Activated CD4-positive, alpha-beta T cell treated with anti-CD3 and anti-CD28 coated beads, Interleukin-2, amount 10 ng/mL, durations not matched to agents 7 days and 5 days (primary cell): ENCODE measurements at regions not wholly inside any gene's neighbourhood (a gene's known extent, or its start where the extent isn't known, plus 50 kb on each side); places are given as distances from the start of the nearest gene placed in this dataset.

Experiments used
- CTCF ChIA-PET: fragments of 350-600 bp; sonication (Branson Sonifier 250); formaldehyde crosslinking; loops from one replicate; lab custom pipeline; 2021; ENCODE audit warnings: antibody characterized with exemption; lab: Charles Lee
- POLR2A ChIA-PET: fragments of 350-600 bp; sonication (Branson Sonifier 250); formaldehyde crosslinking; loops from one replicate; lab custom pipeline; 2021; ENCODE audit warnings: antibody characterized with exemption; lab: Charles Lee
- DNase-seq: peaks from one replicate; pipeline ENCODE4 v3.0.0-alpha.2; 2020
- H3K27ac Mint-ChIP-seq: one replicate; pipeline ENCODE4 v1.8.0; 2021; ENCODE audit warnings: mild to moderate bottlenecking, moderate library complexity, mixed read lengths
- H3K27me3 Mint-ChIP-seq: one replicate; pipeline ENCODE4 v1.8.0; 2021; ENCODE audit warnings: mixed read lengths
- H3K36me3 Mint-ChIP-seq: one replicate; pipeline ENCODE4 v1.8.0; 2021; ENCODE audit warnings: low read depth, mixed read lengths
- H3K4me1 Mint-ChIP-seq: one replicate; pipeline ENCODE4 v1.8.0; 2021; ENCODE audit warnings: mixed read lengths
- H3K4me3 Mint-ChIP-seq: one replicate; pipeline ENCODE4 v1.8.0; 2021; ENCODE audit warnings: mild to moderate bottlenecking, moderate library complexity, mixed read lengths
- H3K9me3 Mint-ChIP-seq: one replicate; pipeline ENCODE4 v1.8.0; 2021; ENCODE audit warnings: mixed read lengths

GRCh38 chr13:85742355-85742754 lies 56.9 kb downstream of the SLITRK6 start:
- no peaks in the 10 kb centered on the region for H3K9me3 Mint-ChIP-seq
- no peak overlapping the region for H3K27ac Mint-ChIP-seq
- no peaks in the 10 kb centered on the region for H3K4me1 Mint-ChIP-seq
- DNase-seq = no peak
- H3K27me3 Mint-ChIP-seq = no peaks in the 10 kb centered on the region
- POLR2A ChIA-PET = no interaction called here
- H3K36me3 Mint-ChIP-seq = no peaks in the 10 kb centered on the region
- no peak overlapping the region for H3K4me3 Mint-ChIP-seq
- CTCF ChIA-PET = no interaction called here

GRCh38 chr13:85741017-85741416 lies 58.2 kb downstream of the SLITRK6 start:
- no peak for DNase-seq
- ChIA-PET CTCF (no interaction called here), POLR2A (no interaction called here)
- Mint-ChIP-seq H3K27me3 (no peaks in the 10 kb centered on the region), H3K27ac (no peak overlapping the region), H3K4me1 (no peaks in the 10 kb centered on the region), H3K9me3 (no peaks in the 10 kb centered on the region), H3K36me3 (no peaks in the 10 kb centered on the region), H3K4me3 (no peak overlapping the region)

DNA sequence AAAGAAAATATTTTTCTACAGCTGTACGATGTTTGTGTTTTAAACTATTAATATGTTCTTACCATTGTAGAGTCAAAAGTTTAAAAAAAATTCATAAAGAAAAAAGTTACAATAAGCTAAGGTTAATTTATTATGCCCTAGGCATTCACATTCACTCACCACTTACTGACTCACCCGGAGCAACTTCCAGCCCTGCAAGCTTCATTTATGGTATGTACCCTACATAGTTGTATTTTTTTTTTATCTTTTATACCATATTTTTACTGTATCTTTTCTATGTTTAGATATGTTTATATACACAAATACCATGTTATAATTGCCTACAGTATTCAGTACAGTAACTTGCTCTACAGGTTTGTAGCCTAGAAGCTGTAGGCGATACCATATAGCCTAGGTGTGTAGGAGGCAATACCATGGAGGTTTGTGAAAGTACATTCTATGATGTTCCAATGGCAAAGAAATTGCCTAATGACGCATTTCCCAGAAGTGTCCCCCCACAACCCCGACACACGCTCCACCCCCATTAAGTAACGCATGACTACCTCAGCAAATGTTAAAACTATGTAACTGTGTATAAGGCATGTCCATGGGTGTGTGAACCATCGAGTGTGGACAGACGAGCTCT lies 60.4 kb downstream of the SLITRK6 start:
- ChIA-PET POLR2A (interaction anchor here (0.6 kb wide), 1 partner anchor 395 kb away, joined by 7 read pairs; no protein-coding TSS in a partner anchor), CTCF (no interaction called here)
- no peak overlapping the region for H3K4me3 Mint-ChIP-seq
- H3K27me3 Mint-ChIP-seq = no peaks in the 10 kb centered on the region
- no peaks in the 10 kb centered on the region for H3K9me3 Mint-ChIP-seq
- H3K36me3 Mint-ChIP-seq = no peaks in the 10 kb centered on the region
- no peak overlapping the region for H3K27ac Mint-ChIP-seq
- no peak for DNase-seq
- H3K4me1 Mint-ChIP-seq = no peaks in the 10 kb centered on the region

DNA sequence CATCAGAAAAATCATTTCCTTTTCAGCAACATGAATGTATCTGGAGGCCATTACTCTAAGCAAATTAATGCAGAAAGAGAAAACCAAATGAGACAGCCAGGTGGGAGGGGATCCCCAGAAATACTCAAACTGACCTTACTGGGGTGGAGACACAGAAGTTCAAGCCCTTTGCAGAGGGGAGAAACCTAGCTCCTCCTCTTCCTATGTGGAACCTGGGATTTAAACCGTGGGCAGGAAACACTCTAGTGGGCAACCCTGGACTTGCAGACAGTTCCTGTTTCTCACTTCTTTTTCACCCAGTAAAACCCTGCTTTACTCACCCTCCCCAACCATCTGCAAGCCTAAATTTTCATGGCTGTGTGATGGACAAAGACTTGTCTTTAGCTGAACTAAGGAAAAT lies 61.3 kb downstream of the SLITRK6 start:
- Mint-ChIP-seq H3K9me3 (no peaks in the 10 kb centered on the region), H3K36me3 (no peaks in the 10 kb centered on the region), H3K4me1 (no peaks in the 10 kb centered on the region), H3K4me3 (no peak overlapping the region), H3K27me3 (no peaks in the 10 kb centered on the region), H3K27ac (no peak overlapping the region)
- DNase-seq = no peak
- ChIA-PET POLR2A (no interaction called here), CTCF (no interaction called here)

DNA sequence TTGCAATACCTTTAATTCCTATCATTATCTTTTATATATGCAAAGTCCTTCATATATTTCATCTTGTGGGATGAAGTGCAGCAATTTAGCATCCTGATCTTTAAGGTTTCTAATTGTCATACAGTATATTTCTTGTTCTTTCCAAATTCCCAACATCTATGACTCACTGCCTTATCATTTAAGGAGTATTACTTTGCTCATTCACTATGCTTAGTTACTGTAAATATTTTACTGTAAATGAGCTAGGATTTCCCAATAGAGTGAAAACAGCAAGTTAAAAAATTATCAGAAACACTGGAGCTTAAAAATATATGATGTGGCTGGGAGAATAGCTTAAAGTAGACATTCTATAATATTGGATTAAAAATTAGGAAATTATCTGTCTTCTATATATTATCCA lies 69.9 kb downstream of the SLITRK6 start:
- Mint-ChIP-seq H3K27ac (no peak overlapping the region), H3K4me1 (no peaks in the 10 kb centered on the region), H3K9me3 (no peaks in the 10 kb centered on the region), H3K4me3 (no peak overlapping the region), H3K27me3 (no peaks in the 10 kb centered on the region), H3K36me3 (no peaks in the 10 kb centered on the region)
- ChIA-PET POLR2A (no interaction called here), CTCF (no interaction called here)
- no peak for DNase-seq

DNA sequence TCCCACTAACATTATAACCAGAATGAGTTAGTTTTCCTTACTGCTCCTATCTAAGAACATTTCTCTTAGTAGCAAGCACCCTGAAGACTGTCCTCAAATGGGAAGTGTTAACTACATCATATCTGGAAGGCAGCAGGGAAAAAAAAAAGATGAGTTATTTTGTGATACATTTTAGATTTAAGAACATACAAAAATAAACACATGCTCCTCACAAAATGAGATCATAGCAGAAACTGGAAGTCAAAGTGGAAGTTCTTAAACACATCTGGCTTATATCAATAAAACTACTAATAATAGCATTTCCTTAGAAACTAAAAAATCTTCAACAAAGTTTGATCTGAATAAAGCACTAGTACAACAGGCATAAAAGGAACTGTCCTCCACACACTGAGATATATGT lies 70.4 kb downstream of the SLITRK6 start:
- H3K4me3 Mint-ChIP-seq = no peak overlapping the region
- no peaks in the 10 kb centered on the region for H3K27me3 Mint-ChIP-seq
- no peaks in the 10 kb centered on the region for H3K9me3 Mint-ChIP-seq
- POLR2A ChIA-PET = no interaction called here
- H3K4me1 Mint-ChIP-seq = no peaks in the 10 kb centered on the region
- no peaks in the 10 kb centered on the region for H3K36me3 Mint-ChIP-seq
- CTCF ChIA-PET = no interaction called here
- no peak for DNase-seq
- no peak overlapping the region for H3K27ac Mint-ChIP-seq

DNA sequence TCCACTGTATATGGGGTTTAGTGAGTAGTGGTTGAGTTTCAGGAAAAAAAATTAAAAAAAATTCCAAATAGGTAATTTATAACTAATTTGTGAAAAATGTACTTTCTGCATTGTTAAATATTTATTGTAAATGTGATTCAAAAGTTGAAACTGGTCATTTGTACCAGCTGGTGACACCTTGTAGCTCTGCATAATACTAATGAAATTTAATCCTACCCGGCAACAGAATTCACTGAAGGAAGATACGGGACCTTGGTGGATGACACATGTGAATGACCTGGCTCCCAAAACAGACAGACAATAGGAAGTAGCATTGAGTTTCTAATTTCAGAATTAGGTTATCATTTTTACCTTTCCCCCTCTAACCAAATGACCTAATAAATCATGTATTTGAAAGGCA lies 73.8 kb downstream of the SLITRK6 start:
- no peaks in the 10 kb centered on the region for H3K9me3 Mint-ChIP-seq
- ChIA-PET POLR2A (no interaction called here), CTCF (no interaction called here)
- no peak overlapping the region for H3K4me3 Mint-ChIP-seq
- H3K36me3 Mint-ChIP-seq = no peaks in the 10 kb centered on the region
- no peaks in the 10 kb centered on the region for H3K4me1 Mint-ChIP-seq
- DNase-seq = no peak
- no peaks in the 10 kb centered on the region for H3K27me3 Mint-ChIP-seq
- no peak overlapping the region for H3K27ac Mint-ChIP-seq

DNA sequence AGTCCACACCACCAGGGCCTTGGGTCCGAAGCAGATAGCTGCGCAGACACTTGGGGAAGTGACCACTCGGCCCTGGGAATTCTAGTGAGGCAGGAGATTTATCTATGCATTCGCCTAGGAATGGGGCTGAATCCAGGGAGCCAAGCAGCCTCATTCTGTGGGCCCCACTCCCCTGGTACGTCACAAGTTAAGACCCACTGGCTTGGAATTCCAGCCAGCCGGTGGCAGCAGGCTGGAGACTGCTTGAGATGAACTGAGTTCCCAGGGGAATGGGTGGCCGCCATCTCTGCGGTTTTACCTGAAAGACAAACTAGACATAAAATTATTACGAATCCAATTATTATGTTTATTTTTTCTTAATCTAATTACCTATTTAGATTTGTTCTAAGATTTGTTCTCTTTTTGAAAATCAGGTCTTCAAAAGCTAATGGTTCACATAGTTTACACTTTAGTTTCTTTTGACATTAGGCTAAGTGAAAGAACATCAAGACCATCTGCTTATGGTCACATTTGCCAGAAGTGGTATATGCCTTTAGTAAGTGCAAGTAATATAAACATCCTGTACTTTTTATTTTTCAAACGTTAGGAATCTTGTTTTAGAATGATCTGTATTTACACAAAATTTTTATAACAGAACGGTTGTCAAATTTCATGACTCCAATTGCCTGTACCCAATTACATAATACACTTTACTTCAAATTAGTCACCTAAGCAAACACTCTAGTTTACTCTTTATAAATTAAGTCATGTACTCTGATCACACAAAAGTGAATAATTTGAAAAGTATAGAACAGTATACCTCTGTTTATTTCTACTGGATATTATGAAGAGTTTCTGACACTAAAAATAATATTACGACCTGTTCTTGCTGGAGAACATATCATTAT lies 74.4 kb downstream of the SLITRK6 start:
- no peak overlapping the region for H3K4me3 Mint-ChIP-seq
- H3K36me3 Mint-ChIP-seq = no peaks in the 10 kb centered on the region
- H3K27me3 Mint-ChIP-seq = no peaks in the 10 kb centered on the region
- no peak overlapping the region for H3K27ac Mint-ChIP-seq
- no peaks in the 10 kb centered on the region for H3K4me1 Mint-ChIP-seq
- no peak for DNase-seq
- H3K9me3 Mint-ChIP-seq = no peaks in the 10 kb centered on the region
- POLR2A ChIA-PET = no interaction called here
- CTCF ChIA-PET = no interaction called here

DNA sequence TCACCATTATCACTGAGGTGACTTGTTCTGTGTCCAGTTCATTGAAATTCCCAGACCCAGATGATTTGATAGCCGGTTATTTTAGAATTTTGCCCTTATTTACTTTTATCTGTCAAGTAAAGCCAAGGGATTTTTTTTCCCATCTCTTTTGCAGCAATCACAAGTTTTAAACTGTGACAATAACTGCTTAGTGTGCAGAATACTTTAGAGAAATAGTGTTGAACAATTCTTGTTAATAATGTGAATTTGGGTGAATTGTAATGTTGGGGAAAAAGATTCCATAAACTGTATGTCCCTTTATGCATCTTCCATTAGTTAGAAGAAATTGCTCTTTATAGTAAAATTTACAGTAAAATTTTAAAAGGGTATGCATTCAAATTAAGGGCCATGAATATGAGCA lies 79.5 kb downstream of the SLITRK6 start:
- Mint-ChIP-seq H3K4me1 (no peaks in the 10 kb centered on the region), H3K4me3 (no peak overlapping the region), H3K36me3 (no peaks in the 10 kb centered on the region), H3K27ac (no peak overlapping the region), H3K27me3 (no peaks in the 10 kb centered on the region), H3K9me3 (no peaks in the 10 kb centered on the region)
- no peak for DNase-seq
- ChIA-PET POLR2A (no interaction called here), CTCF (no interaction called here)

DNA sequence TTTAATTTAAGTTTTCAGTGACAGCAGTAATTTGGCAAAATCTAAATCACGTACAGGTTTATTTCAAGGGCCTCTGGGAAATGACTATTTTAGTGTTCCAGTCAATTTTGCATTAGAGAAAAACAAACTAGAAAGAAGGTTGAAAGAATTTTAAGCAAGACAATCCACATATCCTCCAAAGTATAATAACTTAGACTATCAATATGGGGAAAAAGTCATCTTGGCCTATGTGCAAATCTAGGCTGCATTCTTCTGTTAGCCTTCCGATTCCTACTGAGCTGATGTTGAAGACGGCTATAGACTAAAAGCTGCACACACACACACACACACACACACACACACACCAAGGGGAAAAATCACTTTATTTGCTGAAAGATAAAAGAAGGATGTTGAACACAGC lies 81.3 kb downstream of the SLITRK6 start:
- H3K27ac Mint-ChIP-seq = no peak overlapping the region
- no peaks in the 10 kb centered on the region for H3K27me3 Mint-ChIP-seq
- no peaks in the 10 kb centered on the region for H3K9me3 Mint-ChIP-seq
- H3K36me3 Mint-ChIP-seq = no peaks in the 10 kb centered on the region
- ChIA-PET POLR2A (no interaction called here), CTCF (no interaction called here)
- H3K4me1 Mint-ChIP-seq = no peaks in the 10 kb centered on the region
- no peak for DNase-seq
- H3K4me3 Mint-ChIP-seq = no peak overlapping the region

GRCh38 chr13:85710545-85710944 lies 88.7 kb downstream of the SLITRK6 start:
- Mint-ChIP-seq H3K4me3 (no peak overlapping the region), H3K36me3 (no peaks in the 10 kb centered on the region), H3K27me3 (no peaks in the 10 kb centered on the region), H3K9me3 (no peaks in the 10 kb centered on the region), H3K4me1 (no peaks in the 10 kb centered on the region), H3K27ac (no peak overlapping the region)
- no peak for DNase-seq
- POLR2A ChIA-PET = no interaction called here
- CTCF ChIA-PET = no interaction called here

GRCh38 chr13:85709721-85710120 lies 89.5 kb downstream of the SLITRK6 start:
- H3K27me3 Mint-ChIP-seq = no peaks in the 10 kb centered on the region
- no peak overlapping the region for H3K27ac Mint-ChIP-seq
- no peaks in the 10 kb centered on the region for H3K36me3 Mint-ChIP-seq
- H3K9me3 Mint-ChIP-seq = no peaks in the 10 kb centered on the region
- ChIA-PET CTCF (no interaction called here), POLR2A (no interaction called here)
- H3K4me3 Mint-ChIP-seq = no peak overlapping the region
- DNase-seq = no peak
- no peaks in the 10 kb centered on the region for H3K4me1 Mint-ChIP-seq

DNA sequence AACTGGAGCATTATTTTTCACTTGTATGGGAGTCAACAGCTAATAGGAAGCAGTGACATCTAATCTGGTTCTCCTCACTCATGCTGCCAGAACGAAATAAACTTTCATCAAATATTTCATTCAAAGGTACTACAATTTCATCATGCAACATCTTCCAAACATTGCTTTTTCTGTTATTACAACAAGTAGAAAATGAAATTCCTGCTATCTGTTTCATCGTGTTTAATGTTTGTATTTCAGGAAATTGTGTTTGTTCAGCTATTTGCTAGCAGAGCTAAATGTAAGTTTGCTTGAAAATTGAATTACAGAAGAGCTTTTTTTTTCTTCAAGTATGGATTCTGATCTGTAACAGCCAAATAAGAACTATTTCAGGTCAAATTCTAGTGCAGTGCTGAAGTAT lies 90.1 kb downstream of the SLITRK6 start:
- Mint-ChIP-seq H3K9me3 (no peaks in the 10 kb centered on the region), H3K27ac (no peak overlapping the region), H3K36me3 (no peaks in the 10 kb centered on the region), H3K4me1 (no peaks in the 10 kb centered on the region), H3K27me3 (no peaks in the 10 kb centered on the region), H3K4me3 (no peak overlapping the region)
- DNase-seq = no peak
- ChIA-PET POLR2A (no interaction called here), CTCF (no interaction called here)

- Mint-ChIP-seq H3K4me3 (no peak overlapping the region), H3K9me3 (peaks cover 5% of the 10 kb centered on the region), H3K4me1 (no peaks in the 10 kb centered on the region), H3K27ac (no peak overlapping the region), H3K27me3 (no peaks in the 10 kb centered on the region), H3K36me3 (no peaks in the 10 kb centered on the region)
- CTCF ChIA-PET = no interaction called here
- no peak for DNase-seq
- POLR2A ChIA-PET = no interaction called here
Measured at GRCh38 chr13:85700906-85701305, 98.3 kb downstream of the SLITRK6 start.
